HepG2 (cell line): ENCODE measurements at regions not wholly inside any gene's neighbourhood (a gene's known extent, or its start where the extent isn't known, plus 50 kb on each side); places are given as distances from the start of the nearest gene placed in this dataset.

ENCODE experiments used
- CCAR2 ChIP-seq: fragments of 200-400 bp; formaldehyde crosslinking; optimal IDR thresholded peaks from 2 replicates; pipeline ENCODE3; 2018; ENCODE audit warnings: low read depth, mild to moderate bottlenecking, low read length, moderate library complexity
- DNMT1 ChIP-seq: sonication (generic); formaldehyde crosslinking; IDR thresholded peaks from 2 replicates; pipeline ENCODE4 v1.5.1; 2020; ENCODE audit warnings: mild to moderate bottlenecking, missing genetic modification reagents
- GABPA ChIP-seq, 2 experiments: IDR thresholded peaks; 2 replicates each; pipeline ENCODE4 v1.6.1; 2011 to 2016; ENCODE audit warnings: low read depth in 2 of 2, low read length in 1 of 2, missing biosample characterization in 1 of 2, missing genetic modification characterization in 1 of 2
- ISX ChIP-seq: sonication (generic); formaldehyde crosslinking; conservative IDR thresholded peaks from 2 replicates; pipeline ENCODE4 v1.5.0; 2020; ENCODE audit warnings: missing genetic modification reagents
- MTA1 ChIP-seq: sonication (generic); formaldehyde crosslinking; IDR thresholded peaks from 2 replicates; pipeline ENCODE4 v1.4.0; 2020; ENCODE audit warnings: missing genetic modification reagents, mild to moderate bottlenecking, borderline replicate concordance
- NAIF1 ChIP-seq: sonication (generic); formaldehyde crosslinking; IDR thresholded peaks from 2 replicates; pipeline ENCODE4 v1.5.0; 2020; ENCODE audit warnings: mild to moderate bottlenecking, missing genetic modification reagents, borderline replicate concordance
- PTBP1 ChIP-seq: fragments of 200-400 bp; formaldehyde crosslinking; IDR thresholded peaks from 2 replicates; pipeline ENCODE4 v1.6.1; 2018; ENCODE audit warnings: low read length, low read depth; ENCODE audit not compliant: poor library complexity, severe bottlenecking
- SALL1 ChIP-seq: sonication (generic); formaldehyde crosslinking; IDR thresholded peaks from 2 replicates; pipeline ENCODE4 v1.8.0; 2022; ENCODE audit warnings: mild to moderate bottlenecking, missing genetic modification reagents
- STAT5B ChIP-seq: sonication (generic); formaldehyde crosslinking; IDR thresholded peaks from 2 replicates; pipeline ENCODE4 v1.4.0; 2020; ENCODE audit warnings: missing genetic modification reagents
- TCF7L2 ChIP-seq: IDR thresholded peaks from 2 replicates; pipeline ENCODE4 v1.6.1; 2011; ENCODE audit warnings: mild to moderate bottlenecking, low read depth, low read length, moderate library complexity
- TGIF2 ChIP-seq: IDR thresholded peaks from 2 replicates; pipeline ENCODE4 v1.6.1; 2016; ENCODE audit warnings: control low read depth, missing compliant biosample characterization
- TMF1 ChIP-seq: sonication (generic); formaldehyde crosslinking; IDR thresholded peaks from 2 replicates; pipeline ENCODE4 v1.8.1; 2022; ENCODE audit warnings: low read depth, missing genetic modification reagents
- ZNF234 ChIP-seq: sonication (generic); formaldehyde crosslinking; conservative IDR thresholded peaks from 2 replicates; pipeline ENCODE4 v1.5.1; 2020; ENCODE audit warnings: mild to moderate bottlenecking, missing genetic modification reagents
- ZNF256 ChIP-seq: sonication (generic); formaldehyde crosslinking; conservative IDR thresholded peaks from 2 replicates; pipeline ENCODE4 v1.4.0; 2020; ENCODE audit warnings: missing genetic modification reagents
- ZNF329 ChIP-seq: sonication (generic); formaldehyde crosslinking; IDR thresholded peaks from 2 replicates; pipeline ENCODE4 v1.9.0; 2021; ENCODE audit warnings: low read depth, mild to moderate bottlenecking, missing genetic modification reagents
- ZNF441 ChIP-seq: sonication (generic); formaldehyde crosslinking; IDR thresholded peaks from 2 replicates; pipeline ENCODE4 v1.7.0; 2021; ENCODE audit warnings: missing genetic modification reagents, borderline replicate concordance
- ZSCAN31 ChIP-seq: sonication (generic); formaldehyde crosslinking; IDR thresholded peaks from 2 replicates; pipeline ENCODE4 v1.5.0; 2020; ENCODE audit warnings: low read depth, mild to moderate bottlenecking, missing genetic modification reagents
- TF ChIP-seq, protein P1 (sequence below), 2 experiments: sonication (generic) in 1 of 2; formaldehyde crosslinking in 1 of 2; IDR thresholded peaks; 2 replicates each; pipeline versions ENCODE4 v1.4.0 to v1.6.1; 2016 to 2020; ENCODE audit warnings: borderline replicate concordance in 1 of 2, low read depth in 1 of 2, mild to moderate bottlenecking in 1 of 2, missing genetic modification reagents in 1 of 2
- TF ChIP-seq, protein P2 (sequence below): IDR thresholded peaks from 2 replicates; pipeline ENCODE4 v1.6.1; 2016
- TF ChIP-seq, protein P3 (sequence below): sonication (generic); formaldehyde crosslinking; IDR thresholded peaks from 2 replicates; pipeline ENCODE4 v1.4.0; 2020; ENCODE audit warnings: missing genetic modification reagents
- TF ChIP-seq, protein P4 (sequence below): sonication (generic); formaldehyde crosslinking; IDR thresholded peaks from 2 replicates; pipeline ENCODE4 v1.8.1; 2023; ENCODE audit warnings: mild to moderate bottlenecking, moderate library complexity, missing genetic modification reagents
- TF ChIP-seq, protein P5 (sequence below): sonication (generic); formaldehyde crosslinking; IDR thresholded peaks from 2 replicates; pipeline ENCODE4 v1.4.0; 2020; ENCODE audit warnings: missing genetic modification reagents

DNA sequence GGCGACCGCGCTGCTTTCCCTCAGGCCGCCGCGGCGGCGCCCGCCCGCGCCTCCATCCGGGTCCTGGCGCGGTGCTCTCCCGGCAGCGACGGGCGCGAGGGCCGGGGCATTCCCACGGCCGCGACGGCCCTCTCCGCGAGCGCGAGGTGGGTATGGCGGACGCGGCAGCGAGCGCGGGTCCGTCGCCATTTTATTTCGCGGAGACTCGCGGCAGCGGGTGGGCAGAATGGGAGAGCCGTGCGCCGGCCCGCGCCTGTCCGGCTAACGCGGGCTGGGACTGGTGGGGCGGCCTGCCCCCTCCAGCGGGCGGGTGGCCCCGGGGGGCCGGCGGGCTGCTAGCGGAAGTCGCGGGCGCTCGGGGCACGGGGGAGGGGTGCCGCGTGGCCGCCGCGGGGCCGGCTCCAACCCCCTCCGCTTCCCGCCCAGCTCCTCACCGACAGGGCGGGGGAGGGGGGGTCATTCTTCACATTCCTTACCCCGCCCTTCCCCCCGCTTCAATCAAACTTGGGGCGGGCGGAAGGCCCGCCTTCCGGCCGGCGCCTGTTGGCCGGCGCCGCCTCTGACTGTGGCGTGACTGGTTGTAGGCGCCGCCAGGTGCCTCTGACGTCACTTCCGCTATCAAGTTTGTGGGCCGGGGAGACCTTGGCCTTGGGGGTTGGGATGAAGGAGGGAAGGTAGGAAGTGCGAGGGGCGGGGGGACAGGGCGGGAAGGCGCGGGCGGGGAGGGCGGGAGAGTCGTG lies 82.1 kb downstream of the PTPDC1 start (continued):
- TF ChIP-seq, protein P1, sequence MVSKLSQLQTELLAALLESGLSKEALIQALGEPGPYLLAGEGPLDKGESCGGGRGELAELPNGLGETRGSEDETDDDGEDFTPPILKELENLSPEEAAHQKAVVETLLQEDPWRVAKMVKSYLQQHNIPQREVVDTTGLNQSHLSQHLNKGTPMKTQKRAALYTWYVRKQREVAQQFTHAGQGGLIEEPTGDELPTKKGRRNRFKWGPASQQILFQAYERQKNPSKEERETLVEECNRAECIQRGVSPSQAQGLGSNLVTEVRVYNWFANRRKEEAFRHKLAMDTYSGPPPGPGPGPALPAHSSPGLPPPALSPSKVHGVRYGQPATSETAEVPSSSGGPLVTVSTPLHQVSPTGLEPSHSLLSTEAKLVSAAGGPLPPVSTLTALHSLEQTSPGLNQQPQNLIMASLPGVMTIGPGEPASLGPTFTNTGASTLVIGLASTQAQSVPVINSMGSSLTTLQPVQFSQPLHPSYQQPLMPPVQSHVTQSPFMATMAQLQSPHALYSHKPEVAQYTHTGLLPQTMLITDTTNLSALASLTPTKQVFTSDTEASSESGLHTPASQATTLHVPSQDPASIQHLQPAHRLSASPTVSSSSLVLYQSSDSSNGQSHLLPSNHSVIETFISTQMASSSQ (IDR thresholded peaks at IDR 0.05; ENCODE audit: low read depth): no peak
- TF ChIP-seq, protein P1 (CRISPR knock-in tag; IDR thresholded peaks at IDR 0.05; ENCODE audit: borderline replicate concordance): peak; percentile 11; the same call in 1 of the 2 replicates
- TF ChIP-seq, protein P2, sequence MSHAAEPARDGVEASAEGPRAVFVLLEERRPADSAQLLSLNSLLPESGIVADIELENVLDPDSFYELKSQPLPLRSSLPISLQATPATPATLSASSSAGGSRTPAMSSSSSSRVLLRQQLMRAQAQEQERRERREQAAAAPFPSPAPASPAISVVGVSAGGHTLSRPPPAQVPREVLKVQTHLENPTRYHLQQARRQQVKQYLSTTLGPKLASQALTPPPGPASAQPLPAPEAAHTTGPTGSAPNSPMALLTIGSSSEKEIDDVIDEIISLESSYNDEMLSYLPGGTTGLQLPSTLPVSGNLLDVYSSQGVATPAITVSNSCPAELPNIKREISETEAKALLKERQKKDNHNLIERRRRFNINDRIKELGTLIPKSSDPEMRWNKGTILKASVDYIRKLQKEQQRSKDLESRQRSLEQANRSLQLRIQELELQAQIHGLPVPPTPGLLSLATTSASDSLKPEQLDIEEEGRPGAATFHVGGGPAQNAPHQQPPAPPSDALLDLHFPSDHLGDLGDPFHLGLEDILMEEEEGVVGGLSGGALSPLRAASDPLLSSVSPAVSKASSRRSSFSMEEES (CRISPR knock-in tag): no peak
- peak; percentile 13; the same call in 1 of the 2 replicates for TF ChIP-seq ZNF329 (CRISPR knock-in tag)
- TF ChIP-seq TMF1 (CRISPR knock-in tag): peak; percentile 87
- peak; percentile 38; the same call in 1 of the 2 replicates for TF ChIP-seq DNMT1 (CRISPR knock-in tag)
- TF ChIP-seq ZSCAN31 (CRISPR knock-in tag): peak; percentile 68
- TF ChIP-seq, protein P3, sequence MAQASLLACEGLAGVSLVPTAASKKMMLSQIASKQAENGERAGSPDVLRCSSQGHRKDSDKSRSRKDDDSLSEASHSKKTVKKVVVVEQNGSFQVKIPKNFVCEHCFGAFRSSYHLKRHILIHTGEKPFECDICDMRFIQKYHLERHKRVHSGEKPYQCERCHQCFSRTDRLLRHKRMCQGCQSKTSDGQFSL (CRISPR knock-in tag): 0 out of 2 replicates have a peak, but pooled peaks have one; percentile 22
- peak; percentile 42; the same call in 1 of the 2 replicates for TF ChIP-seq ZNF441 (CRISPR knock-in tag)
- TF ChIP-seq CCAR2: no peak
- no peak for TF ChIP-seq PTBP1
- TF ChIP-seq GABPA (IDR thresholded peaks at IDR 0.05; ENCODE audit: low read depth, low read length): peak; percentile 89
- TF ChIP-seq GABPA (CRISPR knock-in tag; IDR thresholded peaks at IDR 0.05; ENCODE audit: low read depth): peak; percentile 93
- no peak for TF ChIP-seq TGIF2 (CRISPR knock-in tag)
- peak; percentile 25; the same call in 1 of the 2 replicates for TF ChIP-seq STAT5B (CRISPR knock-in tag)
- TF ChIP-seq, protein P4, sequence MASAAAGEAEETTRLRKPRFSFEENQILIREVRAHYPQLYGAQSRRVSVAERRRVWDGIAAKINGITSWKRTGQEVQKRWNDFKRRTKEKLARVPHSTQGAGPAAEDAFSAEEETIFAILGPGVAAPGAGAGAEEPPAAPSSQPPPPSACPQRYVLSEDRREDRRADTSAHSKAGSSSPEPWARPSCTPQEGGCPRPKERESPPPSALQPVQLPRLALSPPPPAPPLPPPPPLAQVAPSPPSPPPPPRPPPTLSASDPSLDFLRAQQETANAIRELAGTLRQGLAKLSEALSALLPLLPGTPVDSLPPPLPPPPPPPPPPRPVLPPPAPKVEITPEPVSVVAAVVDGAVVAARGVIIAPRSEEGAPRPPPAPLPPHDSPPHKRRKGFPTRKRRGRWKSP (CRISPR knock-in tag): no peak; the same call in 1 of the 2 replicates
- TF ChIP-seq SALL1: no peak
- TF ChIP-seq TCF7L2: no peak
- TF ChIP-seq ZNF234 (CRISPR knock-in tag): no peak
- no peak for TF ChIP-seq ISX (CRISPR knock-in tag)
- TF ChIP-seq NAIF1 (CRISPR knock-in tag): no peak
- TF ChIP-seq MTA1 (CRISPR knock-in tag): peak; percentile 31; the same call in 1 of the 2 replicates
- TF ChIP-seq, protein P5, sequence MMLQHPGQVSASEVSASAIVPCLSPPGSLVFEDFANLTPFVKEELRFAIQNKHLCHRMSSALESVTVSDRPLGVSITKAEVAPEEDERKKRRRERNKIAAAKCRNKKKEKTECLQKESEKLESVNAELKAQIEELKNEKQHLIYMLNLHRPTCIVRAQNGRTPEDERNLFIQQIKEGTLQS (CRISPR knock-in tag): no peak
- TF ChIP-seq ZNF256 (CRISPR knock-in tag): no peak
